ENCODE measurements at regions not wholly inside any gene's neighbourhood (a gene's known extent, or its start where the extent isn't known, plus 50 kb on each side); places are given as distances from the start of the nearest gene placed in this dataset.

DNA sequence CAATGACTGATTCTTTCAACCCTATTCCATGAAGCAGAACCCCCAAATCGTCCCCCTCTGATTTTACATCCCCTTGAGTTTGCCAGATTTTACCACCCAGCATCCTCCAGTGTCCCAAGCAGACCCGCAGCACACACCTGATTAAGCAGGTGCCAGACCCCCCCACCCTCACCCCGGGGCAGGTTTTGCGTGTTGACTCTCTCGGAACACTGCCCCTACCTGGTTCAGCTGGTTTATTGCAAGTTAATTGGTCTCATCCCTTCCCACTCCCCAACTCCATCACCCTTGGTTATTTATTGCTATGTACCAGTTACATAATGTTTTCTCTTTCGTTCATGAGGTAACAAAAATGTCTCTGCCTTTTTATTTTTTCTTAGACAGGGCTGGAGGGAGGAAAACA, 258.4 kb downstream of the BCOR start:
- TF ChIP-seq, protein P1, sequence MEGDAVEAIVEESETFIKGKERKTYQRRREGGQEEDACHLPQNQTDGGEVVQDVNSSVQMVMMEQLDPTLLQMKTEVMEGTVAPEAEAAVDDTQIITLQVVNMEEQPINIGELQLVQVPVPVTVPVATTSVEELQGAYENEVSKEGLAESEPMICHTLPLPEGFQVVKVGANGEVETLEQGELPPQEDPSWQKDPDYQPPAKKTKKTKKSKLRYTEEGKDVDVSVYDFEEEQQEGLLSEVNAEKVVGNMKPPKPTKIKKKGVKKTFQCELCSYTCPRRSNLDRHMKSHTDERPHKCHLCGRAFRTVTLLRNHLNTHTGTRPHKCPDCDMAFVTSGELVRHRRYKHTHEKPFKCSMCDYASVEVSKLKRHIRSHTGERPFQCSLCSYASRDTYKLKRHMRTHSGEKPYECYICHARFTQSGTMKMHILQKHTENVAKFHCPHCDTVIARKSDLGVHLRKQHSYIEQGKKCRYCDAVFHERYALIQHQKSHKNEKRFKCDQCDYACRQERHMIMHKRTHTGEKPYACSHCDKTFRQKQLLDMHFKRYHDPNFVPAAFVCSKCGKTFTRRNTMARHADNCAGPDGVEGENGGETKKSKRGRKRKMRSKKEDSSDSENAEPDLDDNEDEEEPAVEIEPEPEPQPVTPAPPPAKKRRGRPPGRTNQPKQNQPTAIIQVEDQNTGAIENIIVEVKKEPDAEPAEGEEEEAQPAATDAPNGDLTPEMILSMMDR (IDR thresholded peaks at IDR 0.05): no peak
- TF ChIP-seq EP300 (IDR thresholded peaks at IDR 0.05) (no peak), POLR2A (IDR thresholded peaks at IDR 0.05) (no peak)

Data from ovary (tissue), 3 donors.